ENCODE measurements at regions not wholly inside any gene's neighbourhood (a gene's known extent, or its start where the extent isn't known, plus 50 kb on each side); places are given as distances from the start of the nearest gene placed in this dataset.
A peak's percentile ranks its signal among the peaks of the same experiment; 100 is the strongest.
"Not testable (repeated sequence)": the region's sequence is repeated elsewhere in the genome, so short reads cannot be mapped to it uniquely, and the experiment has no call there.

GRCh38 chr9:21708260-21708711 is 94.2 kb upstream of the MTAP start:
- no peak for DNase-seq

- DNase-seq = peak; percentile 38
Measured at GRCh38 chr9:21708856-21709255, 93.6 kb upstream of the MTAP start.

- no peak for DNase-seq
Measured at GRCh38 chr9:21709464-21710058, 92.9 kb upstream of the MTAP start.

GRCh38 chr9:21710548-21711191 is 91.8 kb upstream of the MTAP start:
- no peak for DNase-seq

GRCh38 chr9:21711504-21711903 is 90.9 kb upstream of the MTAP start:
- DNase-seq = no peak

- no peak for DNase-seq
Measured at GRCh38 chr9:21715408-21715807, 87.0 kb upstream of the MTAP start.

- no peak for DNase-seq
Measured at GRCh38 chr9:21720758-21721157, 81.7 kb upstream of the MTAP start.

GRCh38 chr9:21727411-21727810 is 75.0 kb upstream of the MTAP start:
- DNase-seq = not testable (repeated sequence)

- no peak for DNase-seq
Measured at GRCh38 chr9:21728781-21729180, 73.7 kb upstream of the MTAP start.

- no peak for DNase-seq
Measured at GRCh38 chr9:21729648-21730047, 72.8 kb upstream of the MTAP start.

GRCh38 chr9:21730899-21731298 is 71.5 kb upstream of the MTAP start:
- no peak for DNase-seq

GRCh38 chr9:21741151-21741550 is 61.3 kb upstream of the MTAP start:
- DNase-seq = no peak

GRCh38 chr9:21744320-21744719 is 58.1 kb upstream of the MTAP start:
- DNase-seq = no peak

GRCh38 chr9:21744841-21745240 is 57.6 kb upstream of the MTAP start:
- no peak for DNase-seq

- DNase-seq = no peak
Measured at GRCh38 chr9:21746550-21746949, 55.9 kb upstream of the MTAP start.

GRCh38 chr9:21747175-21747574 is 55.3 kb upstream of the MTAP start:
- no peak for DNase-seq

GRCh38 chr9:21750021-21750735 is 52.3 kb upstream of the MTAP start:
- no peak for DNase-seq

GRCh38 chr9:21751998-21752397 is 50.4 kb upstream of the MTAP start:
- no peak for DNase-seq
